Naive B cell (primary cell): ENCODE measurements at regions not wholly inside any gene's neighbourhood (a gene's known extent, or its start where the extent isn't known, plus 50 kb on each side); places are given as distances from the start of the nearest gene placed in this dataset.
"Not testable (repeated sequence)": the region's sequence is repeated elsewhere in the genome, so short reads cannot be mapped to it uniquely, and the experiment has no call there.

Experiments
- ATAC-seq, 2 donors: fragments of 150-1000 bp; cut with Tn5 transposase; 2 replicates each; pipeline ENCODE4 v1.10.0; 2021; ENCODE audit warnings: low read depth in 2 of 2, mild to moderate bottlenecking in 2 of 2, moderate library complexity in 2 of 2
- DNase-seq: peaks from one replicate; pipeline ENCODE4 v3.0.0; 2022
- H3K27ac Mint-ChIP-seq, 6 donors: one replicate each; pipeline ENCODE4 v1.8.0; 2020 to 2022; ENCODE audit warnings: mild to moderate bottlenecking in 6 of 6, mixed read lengths in 6 of 6, moderate library complexity in 5 of 6, inconsistent platforms in 2 of 6
- H3K27me3 Mint-ChIP-seq, 3 donors: one replicate each; pipeline ENCODE4 v1.8.0; 2021 to 2022; ENCODE audit warnings: mixed read lengths in 3 of 3, mild to moderate bottlenecking in 1 of 3
- H3K36me3 Mint-ChIP-seq, 2 donors: one replicate each; pipeline ENCODE4 v1.8.0; 2020 to 2022; ENCODE audit warnings: mixed read lengths in 2 of 2, inconsistent platforms in 1 of 2, mild to moderate bottlenecking in 1 of 2
- H3K4me1 Mint-ChIP-seq, 3 donors: one replicate each; pipeline ENCODE4 v1.8.0; 2020 to 2022; ENCODE audit warnings: mixed read lengths in 3 of 3, inconsistent platforms in 1 of 3, mild to moderate bottlenecking in 1 of 3, moderate library complexity in 1 of 3
- H3K4me3 Mint-ChIP-seq, 8 donors: one replicate each; pipeline ENCODE4 v1.8.0; 2020 to 2022; ENCODE audit warnings: mild to moderate bottlenecking in 8 of 8, mixed read lengths in 8 of 8, moderate library complexity in 8 of 8, inconsistent platforms in 2 of 8
- H3K9me3 Mint-ChIP-seq, 7 donors: one replicate each; pipeline ENCODE4 v1.8.0; 2020 to 2022; ENCODE audit warnings: mixed read lengths in 7 of 7, mild to moderate bottlenecking in 5 of 7, inconsistent platforms in 2 of 7, moderate library complexity in 1 of 7

GRCh38 chr13:83009987-83010386 lies 872.3 kb downstream of the SLITRK1 start:
- DNase-seq (no peak), ATAC-seq (no peak)
- no peaks in the 10 kb centered on the region for H3K27me3 Mint-ChIP-seq
- H3K4me3 Mint-ChIP-seq: no peak overlapping the region
- H3K4me1 Mint-ChIP-seq: no peaks in the 10 kb centered on the region
- peaks cover 0 to 7% (median 2%) of the 10 kb centered on the region in 7 donors for H3K9me3 Mint-ChIP-seq
- H3K36me3 Mint-ChIP-seq: no peaks in the 10 kb centered on the region
- no peak overlapping the region for H3K27ac Mint-ChIP-seq

DNA sequence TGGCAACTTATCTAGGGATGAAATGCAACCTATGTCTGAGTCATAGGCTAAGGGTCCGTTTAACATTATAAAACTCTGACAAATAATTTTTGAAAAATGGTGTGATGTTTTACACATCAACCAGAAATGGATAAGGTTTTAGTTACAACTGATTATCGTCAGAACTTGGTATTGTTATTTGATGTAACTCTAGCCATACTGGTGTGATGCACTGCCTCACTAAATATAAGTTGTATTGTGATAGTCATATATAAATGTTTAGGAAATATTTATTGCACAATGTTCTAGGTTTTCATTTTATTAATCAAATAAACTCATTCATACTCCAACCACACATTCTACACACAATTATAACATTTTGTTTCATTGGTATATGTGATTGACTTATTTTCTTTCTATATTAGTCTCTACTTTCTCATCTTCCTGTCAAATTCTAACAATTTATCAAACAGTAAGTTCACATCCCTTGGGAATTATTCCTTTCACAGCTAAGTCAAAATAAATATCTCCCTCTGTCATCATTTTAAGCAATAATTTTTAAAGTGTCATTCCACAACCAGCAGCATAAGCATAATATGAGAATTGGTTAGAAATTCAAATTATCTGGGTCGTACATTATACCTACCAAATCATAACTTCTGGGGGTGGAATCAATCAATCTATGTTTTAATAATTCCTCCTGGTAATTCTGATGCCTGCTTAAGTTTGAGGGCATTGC lies 873.9 kb downstream of the SLITRK1 start:
- Mint-ChIP-seq H3K36me3 (no peaks in the 10 kb centered on the region), H3K27ac (no peak overlapping the region), H3K9me3 (peaks cover 0 to 9% (median 0%) of the 10 kb centered on the region in 7 donors), H3K4me3 (no peak overlapping the region), H3K27me3 (no peaks in the 10 kb centered on the region), H3K4me1 (no peaks in the 10 kb centered on the region)
- no peak for DNase-seq
- ATAC-seq: no peak

DNA sequence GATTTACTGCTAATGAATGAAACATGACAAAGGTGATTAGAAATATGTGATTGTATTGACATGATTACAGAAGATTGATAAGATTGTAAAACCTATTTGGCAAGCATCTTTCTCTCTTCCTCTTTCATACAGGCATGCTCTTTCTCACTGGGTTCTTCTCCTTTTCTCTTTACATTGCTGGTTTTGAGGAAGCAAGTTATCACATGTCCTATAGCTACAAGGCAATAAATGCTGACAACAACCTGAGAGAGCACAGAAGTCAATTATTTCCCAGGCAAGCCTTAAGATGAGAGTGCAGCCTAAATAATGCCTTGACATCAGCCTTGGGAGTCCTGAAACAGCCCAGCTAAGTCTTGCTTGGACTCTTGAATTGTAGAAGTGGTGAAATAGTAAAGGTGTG lies 875.0 kb downstream of the SLITRK1 start:
- DNase-seq: no peak
- Mint-ChIP-seq H3K27ac (no peak overlapping the region), H3K27me3 (no peaks in the 10 kb centered on the region), H3K36me3 (no peaks in the 10 kb centered on the region), H3K4me3 (no peak overlapping the region), H3K9me3 (peaks cover 0 to 9% (median 0%) of the 10 kb centered on the region in 7 donors), H3K4me1 (no peaks in the 10 kb centered on the region)
- ATAC-seq: no peak

DNA sequence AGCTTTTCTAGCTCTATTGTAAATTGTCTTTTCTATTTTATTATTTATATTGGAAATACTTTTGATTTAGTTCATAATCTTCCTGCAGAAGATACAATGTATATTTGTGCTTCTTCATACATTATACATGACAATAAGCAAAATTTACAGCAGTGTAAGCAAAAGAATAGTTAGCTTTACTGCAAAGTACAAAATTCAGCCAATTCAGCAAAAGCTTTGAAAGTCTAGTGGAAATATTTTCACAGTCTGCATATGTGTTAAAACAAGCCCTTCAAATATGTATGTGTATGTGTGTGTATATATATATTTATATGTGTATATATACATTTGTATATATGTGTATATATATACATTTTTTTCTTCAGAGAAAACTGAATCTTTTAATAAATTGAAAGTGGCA lies 879.1 kb downstream of the SLITRK1 start:
- Mint-ChIP-seq H3K4me3 (no peak overlapping the region), H3K27ac (no peak overlapping the region), H3K27me3 (no peaks in the 10 kb centered on the region), H3K4me1 (no peaks in the 10 kb centered on the region), H3K36me3 (no peaks in the 10 kb centered on the region), H3K9me3 (peaks cover 0 to 7% (median 3%) of the 10 kb centered on the region in 7 donors)
- ATAC-seq (no peak), DNase-seq (no peak)

DNA sequence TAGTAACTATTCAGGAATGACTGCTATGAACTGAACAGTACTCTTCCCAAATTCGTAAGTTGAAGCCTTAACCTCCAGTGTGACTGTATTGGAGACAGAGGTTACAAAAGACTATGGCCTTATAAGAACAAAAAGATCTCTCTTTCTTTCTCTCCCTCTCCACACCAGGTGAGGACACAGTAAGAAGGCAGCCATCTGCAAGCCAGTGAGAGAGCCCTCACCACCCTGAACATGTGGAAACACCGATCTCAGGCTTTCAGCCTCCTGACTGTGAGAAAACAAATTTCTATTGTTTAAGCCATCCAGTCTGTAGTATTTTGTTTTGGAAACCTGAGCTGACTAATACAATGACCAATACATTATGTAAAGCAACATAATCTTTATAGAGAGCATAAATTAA lies 888.9 kb downstream of the SLITRK1 start:
- H3K36me3 Mint-ChIP-seq: no peaks in the 10 kb centered on the region
- no peak overlapping the region for H3K4me3 Mint-ChIP-seq
- no peaks in the 10 kb centered on the region for H3K4me1 Mint-ChIP-seq
- H3K27me3 Mint-ChIP-seq: no peaks in the 10 kb centered on the region
- ATAC-seq: no peak
- no peak for DNase-seq
- no peak overlapping the region for H3K27ac Mint-ChIP-seq
- H3K9me3 Mint-ChIP-seq: peaks cover 0 to 3% (median 0%) of the 10 kb centered on the region in 7 donors

- Mint-ChIP-seq H3K27me3 (no peaks in the 10 kb centered on the region), H3K4me1 (no peaks in the 10 kb centered on the region), H3K36me3 (no peaks in the 10 kb centered on the region), H3K9me3 (peaks cover 0 to 4% (median 0%) of the 10 kb centered on the region in 7 donors), H3K27ac (no peak overlapping the region), H3K4me3 (no peak overlapping the region)
- no peak for ATAC-seq
- DNase-seq: no peak
Measured at GRCh38 chr13:82976499-82976898, 905.8 kb downstream of the SLITRK1 start.

GRCh38 chr13:82963226-82964099 lies 918.8 kb downstream of the SLITRK1 start:
- Mint-ChIP-seq H3K27me3 (no peaks in the 10 kb centered on the region), H3K36me3 (no peaks in the 10 kb centered on the region), H3K27ac (no peak overlapping the region), H3K9me3 (peaks cover 0 to 9% (median 2%) of the 10 kb centered on the region in 7 donors), H3K4me1 (no peaks in the 10 kb centered on the region), H3K4me3 (no peak overlapping the region)
- DNase-seq: no peak
- ATAC-seq: no peak

GRCh38 chr13:82962397-82962796 lies 919.9 kb downstream of the SLITRK1 start:
- H3K4me1 Mint-ChIP-seq: no peaks in the 10 kb centered on the region
- H3K4me3 Mint-ChIP-seq: no peak overlapping the region
- H3K9me3 Mint-ChIP-seq: peaks cover 0 to 8% (median 2%) of the 10 kb centered on the region in 7 donors
- H3K36me3 Mint-ChIP-seq: no peaks in the 10 kb centered on the region
- H3K27me3 Mint-ChIP-seq: no peaks in the 10 kb centered on the region
- H3K27ac Mint-ChIP-seq: no peak overlapping the region
- ATAC-seq: no peak
- DNase-seq: no peak

- ATAC-seq (no peak), DNase-seq (no peak)
- Mint-ChIP-seq H3K4me1 (no peaks in the 10 kb centered on the region), H3K36me3 (no peaks in the 10 kb centered on the region), H3K9me3 (peaks cover 0 to 8% (median 2%) of the 10 kb centered on the region in 7 donors), H3K4me3 (no peak overlapping the region), H3K27ac (no peak overlapping the region), H3K27me3 (no peaks in the 10 kb centered on the region)
Measured at GRCh38 chr13:82961757-82962156, 920.5 kb downstream of the SLITRK1 start.

- ATAC-seq, H3K4me1 Mint-ChIP-seq, H3K27ac Mint-ChIP-seq, DNase-seq, H3K36me3 Mint-ChIP-seq, H3K4me3 Mint-ChIP-seq, H3K27me3 Mint-ChIP-seq: not testable (repeated sequence)
- H3K9me3 Mint-ChIP-seq: peaks cover 3 to 16% (median 7%) of the 10 kb centered on the region in 7 donors
Measured at GRCh38 chr13:82952336-82952735, 929.9 kb downstream of the SLITRK1 start.

- H3K27ac Mint-ChIP-seq: no peak overlapping the region
- no peaks in the 10 kb centered on the region for H3K36me3 Mint-ChIP-seq
- H3K4me1 Mint-ChIP-seq: no peaks in the 10 kb centered on the region
- no peak overlapping the region for H3K4me3 Mint-ChIP-seq
- ATAC-seq (no peak), DNase-seq (no peak)
- no peaks in the 10 kb centered on the region for H3K27me3 Mint-ChIP-seq
- H3K9me3 Mint-ChIP-seq: peaks cover 0 to 11% (median 0%) of the 10 kb centered on the region in 7 donors
Measured at GRCh38 chr13:82947683-82948082, 934.6 kb downstream of the SLITRK1 start.

DNA sequence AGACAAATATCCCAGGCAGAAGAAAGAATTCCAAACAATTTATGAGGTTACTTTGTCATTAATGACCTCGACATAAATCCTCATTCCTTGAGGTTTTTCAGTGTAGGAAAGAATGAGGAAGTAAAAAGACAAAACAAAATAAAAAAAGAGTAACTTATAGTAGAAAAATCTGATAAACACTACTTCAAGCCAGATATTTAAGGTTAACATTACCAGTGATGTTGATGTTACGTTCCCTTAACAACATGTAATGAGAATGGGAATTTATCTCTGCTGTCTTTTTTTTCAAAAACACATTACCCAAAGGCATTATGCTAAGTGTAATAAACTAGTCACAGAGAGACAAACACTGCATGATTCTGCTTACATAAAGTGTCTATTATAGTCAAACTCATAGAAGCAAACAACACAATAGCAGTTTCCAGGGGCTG lies 935.1 kb downstream of the SLITRK1 start:
- H3K27me3 Mint-ChIP-seq: no peaks in the 10 kb centered on the region
- H3K4me1 Mint-ChIP-seq: no peaks in the 10 kb centered on the region
- no peak overlapping the region for H3K27ac Mint-ChIP-seq

DNA sequence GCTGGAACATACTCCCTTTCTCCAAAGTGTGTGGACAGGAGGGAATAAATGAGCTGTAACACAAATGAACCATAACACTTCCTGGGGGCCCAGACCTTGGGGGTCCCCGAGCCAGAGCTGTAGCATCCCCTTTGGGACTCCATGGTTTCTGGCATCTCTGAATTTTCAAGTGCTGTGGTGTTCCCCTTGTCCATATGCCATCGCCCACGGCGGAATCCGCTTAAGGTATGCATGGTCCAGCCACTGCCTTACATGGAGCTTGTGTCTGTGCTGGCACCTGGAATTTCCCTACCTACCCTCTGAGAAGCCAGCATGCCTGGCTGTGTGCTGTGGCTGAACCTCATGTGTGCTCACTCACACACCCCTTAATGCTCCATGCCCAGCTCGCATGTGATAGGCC lies 943.6 kb downstream of the SLITRK1 start:
- Mint-ChIP-seq H3K4me1 (no peaks in the 10 kb centered on the region), H3K4me3 (no peak overlapping the region), H3K27me3 (no peaks in the 10 kb centered on the region), H3K9me3 (peaks cover 0 to 9% (median 3%) of the 10 kb centered on the region in 7 donors), H3K36me3 (no peaks in the 10 kb centered on the region), H3K27ac (no peak overlapping the region)
- ATAC-seq (no peak), DNase-seq (no peak)

More for the DNA sequence above, 935.1 kb downstream of the SLITRK1 start:
- ATAC-seq (no peak), DNase-seq (no peak)
- no peaks in the 10 kb centered on the region for H3K36me3 Mint-ChIP-seq
- H3K9me3 Mint-ChIP-seq: peaks cover 0 to 11% (median 0%) of the 10 kb centered on the region in 7 donors
- H3K4me3 Mint-ChIP-seq: no peak overlapping the region

DNA sequence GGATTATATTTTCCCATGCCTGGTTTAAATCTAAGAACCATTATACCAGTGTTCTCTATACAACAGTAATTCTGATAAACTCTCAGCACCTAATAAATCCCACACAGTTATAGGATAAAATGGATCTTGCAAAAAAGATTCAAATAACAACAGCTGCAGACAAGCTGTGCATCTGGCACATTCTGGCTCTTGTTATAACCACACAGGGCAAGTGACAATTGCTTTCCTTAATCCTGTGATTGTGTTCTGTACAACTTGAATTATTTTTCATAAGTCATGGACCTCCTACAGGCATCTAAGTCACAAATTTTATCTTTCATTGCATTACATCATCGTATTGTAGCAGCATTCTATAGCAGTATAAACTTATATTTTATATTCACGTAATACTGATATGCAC lies 948.3 kb downstream of the SLITRK1 start:
- no peaks in the 10 kb centered on the region for H3K36me3 Mint-ChIP-seq
- H3K4me1 Mint-ChIP-seq: no peaks in the 10 kb centered on the region

More for the DNA sequence above, 948.3 kb downstream of the SLITRK1 start:
- Mint-ChIP-seq H3K9me3 (peaks cover 0 to 9% (median 3%) of the 10 kb centered on the region in 7 donors), H3K27ac (no peak overlapping the region), H3K27me3 (no peaks in the 10 kb centered on the region), H3K4me3 (no peak overlapping the region)
- no peak for DNase-seq
- ATAC-seq: no peak
